Bronchial epithelial cell (primary cell): ENCODE measurements at regions not wholly inside any gene's neighbourhood (a gene's known extent, or its start where the extent isn't known, plus 50 kb on each side); places are given as distances from the start of the nearest gene placed in this dataset.
A peak's percentile ranks its signal among the peaks of the same experiment; 100 is the strongest.

Source experiments
- DNase-seq: peaks from one replicate; pipeline ENCODE4 v3.0.0-alpha.2; 2010; ENCODE audit warnings: low read depth
- FAIRE-seq: peaks from 2 replicates; lab custom pipeline; 2011; peaks lifted over from hg19 to GRCh38; lab: Jason Lieb, UNC
- H3K27me3 ChIP-seq: 2 replicates; pipeline ENCODE4 v1.5.1; 2011; ENCODE audit warnings: low read length; ENCODE audit not compliant: control insufficient read depth, insufficient read depth
- H3K36me3 ChIP-seq: 2 replicates; pipeline ENCODE4 v1.5.1; 2011; ENCODE audit warnings: low read length; ENCODE audit not compliant: control insufficient read depth, insufficient read depth
- H3K4me3 ChIP-seq: 2 replicates; pipeline ENCODE4 v1.5.1; 2011; ENCODE audit warnings: mild to moderate bottlenecking, low read depth, low read length, control low read depth
- TF ChIP-seq, protein P1 (sequence below): IDR thresholded peaks from 2 replicates; pipeline ENCODE4 v1.5.1; 2011; ENCODE audit warnings: mild to moderate bottlenecking, moderate library complexity, low read length, control low read depth, inconsistent platforms; ENCODE audit not compliant: insufficient read depth, severe bottlenecking

DNA sequence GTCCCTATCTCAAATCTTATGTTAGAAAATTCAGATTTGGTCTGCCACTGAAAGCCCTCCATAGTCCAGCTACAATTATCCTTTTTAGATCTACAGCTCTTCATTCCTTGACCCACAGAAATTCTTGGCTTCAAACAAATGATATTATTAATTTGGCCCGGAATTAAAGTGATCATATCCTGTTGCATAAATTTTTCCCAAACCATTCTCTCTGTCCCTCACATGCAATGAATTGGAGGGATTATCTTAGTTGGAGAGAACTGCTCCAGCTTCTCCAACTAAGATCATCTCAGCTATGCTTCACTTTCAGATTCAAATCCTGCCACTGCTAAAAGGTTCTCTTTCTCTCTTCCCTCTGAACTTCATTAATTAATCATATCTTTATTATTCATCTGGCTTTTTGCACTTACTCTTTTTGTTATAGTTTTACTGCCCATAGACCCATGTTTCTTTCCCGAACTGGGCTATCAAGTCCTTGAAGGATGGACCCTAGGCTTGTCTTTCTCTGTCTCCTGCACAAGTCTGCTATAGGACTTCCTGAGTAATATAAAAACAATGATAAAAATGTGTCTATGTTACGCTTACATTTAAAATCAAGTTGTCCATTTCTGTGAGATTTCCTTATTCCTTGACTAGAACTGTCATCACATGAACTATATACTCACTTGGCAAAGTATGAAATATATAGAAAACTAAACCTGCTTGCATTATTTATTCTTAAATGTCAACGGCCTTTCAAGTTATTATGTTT is 493.9 kb upstream of the MARCKS start:
- TF ChIP-seq, protein P1, sequence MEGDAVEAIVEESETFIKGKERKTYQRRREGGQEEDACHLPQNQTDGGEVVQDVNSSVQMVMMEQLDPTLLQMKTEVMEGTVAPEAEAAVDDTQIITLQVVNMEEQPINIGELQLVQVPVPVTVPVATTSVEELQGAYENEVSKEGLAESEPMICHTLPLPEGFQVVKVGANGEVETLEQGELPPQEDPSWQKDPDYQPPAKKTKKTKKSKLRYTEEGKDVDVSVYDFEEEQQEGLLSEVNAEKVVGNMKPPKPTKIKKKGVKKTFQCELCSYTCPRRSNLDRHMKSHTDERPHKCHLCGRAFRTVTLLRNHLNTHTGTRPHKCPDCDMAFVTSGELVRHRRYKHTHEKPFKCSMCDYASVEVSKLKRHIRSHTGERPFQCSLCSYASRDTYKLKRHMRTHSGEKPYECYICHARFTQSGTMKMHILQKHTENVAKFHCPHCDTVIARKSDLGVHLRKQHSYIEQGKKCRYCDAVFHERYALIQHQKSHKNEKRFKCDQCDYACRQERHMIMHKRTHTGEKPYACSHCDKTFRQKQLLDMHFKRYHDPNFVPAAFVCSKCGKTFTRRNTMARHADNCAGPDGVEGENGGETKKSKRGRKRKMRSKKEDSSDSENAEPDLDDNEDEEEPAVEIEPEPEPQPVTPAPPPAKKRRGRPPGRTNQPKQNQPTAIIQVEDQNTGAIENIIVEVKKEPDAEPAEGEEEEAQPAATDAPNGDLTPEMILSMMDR: no peak
- no peak for FAIRE-seq

DNA sequence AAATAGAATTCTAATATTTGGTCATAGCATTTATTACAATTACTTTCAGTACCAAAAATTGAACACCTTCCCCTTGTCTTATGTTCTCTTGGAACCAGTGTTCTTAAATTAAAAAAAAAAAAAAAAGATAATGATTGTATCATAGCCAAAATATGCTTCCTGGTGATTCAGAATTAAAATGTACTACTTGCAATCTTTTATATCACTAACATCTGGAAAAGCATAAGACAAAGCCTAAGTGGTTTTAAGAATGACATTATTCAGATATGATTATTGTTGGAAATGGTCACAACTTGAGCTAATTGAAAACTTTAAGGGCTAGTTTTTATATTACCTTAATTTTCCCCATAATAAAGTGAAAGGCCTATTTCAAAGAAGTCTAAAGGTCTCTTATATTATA is 493.3 kb upstream of the MARCKS start:
- H3K36me3 ChIP-seq: no peaks in the 10 kb centered on the region
- H3K4me3 ChIP-seq: no peak overlapping the region
- no peaks in the 10 kb centered on the region for H3K27me3 ChIP-seq
- TF ChIP-seq, protein P1: no peak
- FAIRE-seq: no peak
- DNase-seq: peak; percentile 52

More for the DNA sequence above, 493.9 kb upstream of the MARCKS start:
- H3K4me3 ChIP-seq: no peak overlapping the region
- H3K36me3 ChIP-seq: no peaks in the 10 kb centered on the region
- DNase-seq: no peak
- no peaks in the 10 kb centered on the region for H3K27me3 ChIP-seq

DNA sequence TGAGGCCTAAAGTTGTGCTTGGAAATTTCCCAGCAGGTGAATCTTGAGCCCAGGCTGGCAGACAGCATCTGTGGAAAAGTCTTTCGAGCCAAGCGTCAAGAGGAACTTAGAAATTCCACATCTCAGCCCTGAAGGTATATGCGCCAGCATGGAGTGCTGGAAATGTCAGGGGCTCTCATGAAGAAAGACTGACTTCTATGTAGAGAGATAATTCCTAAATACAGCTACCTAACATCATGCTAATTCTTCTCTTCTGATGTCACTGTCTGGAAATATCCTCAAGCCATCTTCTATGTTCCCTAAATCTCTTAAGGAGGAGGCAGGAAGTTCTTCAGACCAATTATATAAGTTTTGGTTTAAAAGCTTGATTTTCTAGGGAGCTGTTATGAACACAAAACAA is 492.4 kb upstream of the MARCKS start:
- no peaks in the 10 kb centered on the region for H3K27me3 ChIP-seq
- FAIRE-seq: no peak

DNA sequence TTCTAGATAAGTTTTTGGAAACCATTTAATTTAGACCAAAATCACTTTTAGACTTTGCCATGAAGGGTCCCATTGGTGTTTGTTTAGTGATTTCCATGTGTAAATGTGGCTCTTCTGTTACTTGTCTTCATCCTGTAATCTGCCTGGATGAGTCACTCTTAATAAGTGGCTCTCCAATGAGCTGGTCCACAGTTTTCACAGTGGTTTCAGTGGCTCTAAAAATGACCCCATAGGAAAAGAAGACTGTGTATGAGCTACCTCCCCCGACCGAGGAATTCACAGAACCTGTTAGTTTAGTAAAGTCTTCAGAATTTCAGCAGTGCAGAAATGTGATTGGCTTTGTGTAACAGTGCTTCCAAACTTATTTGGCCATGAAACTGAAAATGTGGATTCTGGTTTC is 492.0 kb upstream of the MARCKS start:
- Histone ChIP-seq H3K36me3 (no peaks in the 10 kb centered on the region), H3K27me3 (no peaks in the 10 kb centered on the region), H3K4me3 (no peak overlapping the region)
- FAIRE-seq: no peak
- peak; percentile 65 for DNase-seq
- TF ChIP-seq, protein P1: no peak

More for the DNA sequence above, 492.4 kb upstream of the MARCKS start:
- TF ChIP-seq, protein P1: no peak
- no peaks in the 10 kb centered on the region for H3K36me3 ChIP-seq
- DNase-seq: no peak
- no peak overlapping the region for H3K4me3 ChIP-seq

DNA sequence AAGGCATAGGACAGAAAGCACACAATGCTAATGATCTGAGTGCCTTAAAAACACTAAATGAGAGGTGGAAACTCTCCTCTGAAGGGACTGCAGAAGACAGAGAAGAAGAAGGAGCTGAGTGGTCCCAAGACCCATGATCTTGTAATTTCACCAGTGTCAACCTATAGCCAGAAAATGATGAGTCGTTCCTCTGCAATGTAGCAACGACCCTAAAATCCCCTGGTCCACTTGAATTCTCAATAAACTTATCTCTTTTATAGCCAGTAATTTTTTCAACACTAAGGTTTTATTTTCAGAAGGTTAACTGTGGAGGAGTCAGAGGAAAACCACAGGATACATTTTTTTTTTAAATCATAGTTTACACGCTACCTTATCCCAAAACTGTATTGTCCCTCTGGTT is 490.6 kb upstream of the MARCKS start:
- no peak for FAIRE-seq
- TF ChIP-seq, protein P1: no peak

More for the DNA sequence above, 490.6 kb upstream of the MARCKS start:
- no peaks in the 10 kb centered on the region for H3K27me3 ChIP-seq
- H3K36me3 ChIP-seq: no peaks in the 10 kb centered on the region
- no peak for DNase-seq
- H3K4me3 ChIP-seq: no peak overlapping the region
